MCF 10A (cell line): ENCODE measurements at regions not wholly inside any gene's neighbourhood (a gene's known extent, or its start where the extent isn't known, plus 50 kb on each side); places are given as distances from the start of the nearest gene placed in this dataset.

Experiments
- BruUV-seq: library from RNA; stranded (reverse); fragments of 400-500 nt; replicated peaks from 2 replicates; lab custom pipeline; 2021; lab: Mats Ljungman, UMichigan
- CTCF ChIA-PET: fragments of 300-600 bp; sonication (Branson Sonifier 250); formaldehyde crosslinking; extraction: SDS; loops from one replicate; lab custom pipeline; 2021; ENCODE audit warnings: antibody characterized with exemption, inconsistent platforms; lab: Yijun Ruan, JAX
- POLR2A ChIA-PET: fragments of 300-600, 350-650 bp; sonication (Branson Sonifier 250); formaldehyde crosslinking; extraction: SDS; loops from one replicate; lab custom pipeline; 2020; ENCODE audit warnings: antibody characterized with exemption, inconsistent platforms; lab: Yijun Ruan, JAX
- DNase-seq: peaks from one replicate; pipeline ENCODE4 v3.0.0-alpha.2; 2018; ENCODE audit not compliant: unreplicated experiment
- H3K27ac Mint-ChIP-seq: one replicate; pipeline ENCODE4 v1.8.0; 2022; ENCODE audit warnings: mild to moderate bottlenecking, low read depth, mixed read lengths; ENCODE audit not compliant: unreplicated experiment
- H3K27me3 Mint-ChIP-seq: one replicate; pipeline ENCODE4 v1.8.0; 2022; ENCODE audit warnings: mixed read lengths; ENCODE audit not compliant: insufficient read depth, unreplicated experiment
- H3K36me3 Mint-ChIP-seq: one replicate; pipeline ENCODE4 v1.8.0; 2022; ENCODE audit warnings: mild to moderate bottlenecking, moderate library complexity, mixed read lengths; ENCODE audit not compliant: insufficient read depth, unreplicated experiment
- H3K4me1 Mint-ChIP-seq: one replicate; pipeline ENCODE4 v1.8.0; 2022; ENCODE audit warnings: mixed read lengths; ENCODE audit not compliant: insufficient read depth, unreplicated experiment
- H3K4me3 Mint-ChIP-seq: one replicate; pipeline ENCODE4 v1.8.0; 2022; ENCODE audit warnings: mild to moderate bottlenecking, moderate library complexity, mixed read lengths; ENCODE audit not compliant: unreplicated experiment
- H3K9me3 Mint-ChIP-seq: one replicate; pipeline ENCODE4 v1.8.0; 2022; ENCODE audit warnings: mixed read lengths; ENCODE audit not compliant: unreplicated experiment
- intact Hi-C: fragments of 100-400 bp; cut with micrococcal nuclease; formaldehyde crosslinking; loops from 2 replicates; pipeline ENCODE4 v1.14.1; 2022
- TF ChIP-seq, protein P1 (sequence below): fragments of 200-600 bp; IDR thresholded peaks from one replicate; pipeline ENCODE4 v1.8.0; 2022; ENCODE audit warnings: antibody characterized with exemption, mild to moderate bottlenecking; ENCODE audit not compliant: unreplicated experiment

DNA sequence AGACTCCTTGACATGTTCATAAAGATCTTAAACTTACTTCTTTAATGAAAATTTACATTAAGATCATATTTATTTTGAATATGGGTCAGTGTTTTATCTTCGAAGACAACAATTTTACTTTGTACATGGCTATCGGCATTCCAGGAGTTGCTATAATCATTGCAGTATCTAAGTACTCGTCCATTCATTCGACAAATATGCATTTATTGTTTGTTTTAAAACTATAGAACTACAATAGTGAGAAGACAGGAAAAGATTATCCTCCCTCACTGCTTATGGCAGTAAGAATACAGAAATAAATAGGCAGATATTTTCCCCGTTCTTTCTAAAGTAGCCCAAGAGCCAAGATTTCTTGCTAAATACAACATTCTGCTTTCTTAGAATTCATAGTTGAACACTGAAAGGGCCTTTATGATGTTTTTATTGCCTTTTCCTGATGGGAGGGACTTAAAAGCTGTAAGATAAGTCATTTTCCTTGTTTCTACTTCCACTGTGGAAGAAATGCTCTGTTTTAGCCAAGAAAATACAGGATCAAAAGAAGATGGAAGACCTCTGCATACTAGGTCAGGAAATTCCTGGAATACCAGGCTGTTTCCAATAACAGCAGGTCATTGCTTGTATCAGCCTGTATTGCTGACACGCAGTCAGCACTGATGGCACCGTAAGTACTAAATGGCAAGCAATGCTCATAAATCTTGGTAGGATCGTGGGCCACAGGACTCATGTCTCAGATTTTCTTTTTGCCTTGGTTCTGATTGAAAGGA lies 521.0 kb upstream of the ATP2B1 start:
- BruUV-seq: no TSS peak
- no peak for DNase-seq
- ChIA-PET CTCF (no interaction called here), POLR2A (no interaction called here)
- Mint-ChIP-seq H3K4me1 (peaks cover 16% of the 10 kb centered on the region), H3K27ac (no peak overlapping the region), H3K27me3 (no peaks in the 10 kb centered on the region), H3K4me3 (no peak overlapping the region), H3K9me3 (no peaks in the 10 kb centered on the region), H3K36me3 (no peaks in the 10 kb centered on the region)
- intact Hi-C loops: no loop called here
- TF ChIP-seq, protein P1, sequence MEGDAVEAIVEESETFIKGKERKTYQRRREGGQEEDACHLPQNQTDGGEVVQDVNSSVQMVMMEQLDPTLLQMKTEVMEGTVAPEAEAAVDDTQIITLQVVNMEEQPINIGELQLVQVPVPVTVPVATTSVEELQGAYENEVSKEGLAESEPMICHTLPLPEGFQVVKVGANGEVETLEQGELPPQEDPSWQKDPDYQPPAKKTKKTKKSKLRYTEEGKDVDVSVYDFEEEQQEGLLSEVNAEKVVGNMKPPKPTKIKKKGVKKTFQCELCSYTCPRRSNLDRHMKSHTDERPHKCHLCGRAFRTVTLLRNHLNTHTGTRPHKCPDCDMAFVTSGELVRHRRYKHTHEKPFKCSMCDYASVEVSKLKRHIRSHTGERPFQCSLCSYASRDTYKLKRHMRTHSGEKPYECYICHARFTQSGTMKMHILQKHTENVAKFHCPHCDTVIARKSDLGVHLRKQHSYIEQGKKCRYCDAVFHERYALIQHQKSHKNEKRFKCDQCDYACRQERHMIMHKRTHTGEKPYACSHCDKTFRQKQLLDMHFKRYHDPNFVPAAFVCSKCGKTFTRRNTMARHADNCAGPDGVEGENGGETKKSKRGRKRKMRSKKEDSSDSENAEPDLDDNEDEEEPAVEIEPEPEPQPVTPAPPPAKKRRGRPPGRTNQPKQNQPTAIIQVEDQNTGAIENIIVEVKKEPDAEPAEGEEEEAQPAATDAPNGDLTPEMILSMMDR: no peak

DNA sequence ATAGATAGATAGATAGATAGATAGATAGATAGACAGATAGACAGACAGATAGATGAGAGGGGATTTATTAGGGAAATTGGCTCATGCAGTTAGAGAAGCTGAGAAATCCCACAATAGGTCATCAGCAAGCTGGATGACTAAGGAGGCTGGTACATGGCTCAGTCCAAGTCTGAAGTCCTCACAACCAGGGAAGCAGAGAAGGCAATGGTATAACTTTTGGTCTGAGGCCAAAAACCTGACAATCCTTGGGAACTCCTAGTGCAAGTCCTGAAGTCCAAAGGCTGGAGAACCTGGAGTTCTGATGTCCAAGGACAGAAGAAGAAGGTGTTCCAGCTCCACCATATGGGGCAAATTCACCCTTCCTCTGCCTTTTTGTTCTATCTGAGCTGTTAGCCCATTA lies 517.6 kb upstream of the ATP2B1 start:
- Mint-ChIP-seq H3K27me3 (no peaks in the 10 kb centered on the region), H3K4me1 (no peaks in the 10 kb centered on the region), H3K4me3 (no peak overlapping the region), H3K9me3 (no peaks in the 10 kb centered on the region), H3K27ac (no peak overlapping the region), H3K36me3 (no peaks in the 10 kb centered on the region)
- BruUV-seq: no TSS peak
- intact Hi-C loops: no loop called here
- POLR2A ChIA-PET: no interaction called here
- DNase-seq: no peak
- CTCF ChIA-PET: interaction anchor here (0.6 to 0.7 kb wide), 2 partner anchors 107 to 498 kb away, joined by 3 to 4 read pairs; no protein-coding TSS in a partner anchor
- TF ChIP-seq, protein P1: no peak

DNA sequence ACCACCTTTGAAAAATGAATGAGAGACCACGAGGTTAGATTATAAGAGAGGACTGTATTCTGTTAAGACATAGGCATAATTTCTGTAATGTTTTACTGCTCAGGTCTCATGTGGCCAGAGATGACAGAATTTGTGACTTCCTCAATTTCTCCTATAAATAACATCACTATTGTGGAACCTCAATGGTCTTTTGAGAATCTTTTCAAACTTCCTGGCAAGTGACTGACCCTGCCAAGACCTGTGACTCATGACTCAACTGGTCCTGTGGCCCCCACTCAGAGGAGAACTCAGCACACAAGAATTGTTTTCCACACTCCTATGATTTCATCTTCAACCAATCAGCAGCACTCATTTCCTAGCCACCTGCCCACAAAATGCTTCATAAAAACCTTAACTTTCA lies 508.2 kb upstream of the ATP2B1 start:
- H3K4me1 Mint-ChIP-seq: no peaks in the 10 kb centered on the region
- no peaks in the 10 kb centered on the region for H3K27me3 Mint-ChIP-seq
- H3K36me3 Mint-ChIP-seq: no peaks in the 10 kb centered on the region
- no peak overlapping the region for H3K27ac Mint-ChIP-seq
- H3K4me3 Mint-ChIP-seq: no peak overlapping the region
- DNase-seq: no peak
- POLR2A ChIA-PET: no interaction called here
- intact Hi-C loops: no loop called here
- no peaks in the 10 kb centered on the region for H3K9me3 Mint-ChIP-seq
- TF ChIP-seq, protein P1: no peak
- BruUV-seq: no TSS peak
- CTCF ChIA-PET: no interaction called here

DNA sequence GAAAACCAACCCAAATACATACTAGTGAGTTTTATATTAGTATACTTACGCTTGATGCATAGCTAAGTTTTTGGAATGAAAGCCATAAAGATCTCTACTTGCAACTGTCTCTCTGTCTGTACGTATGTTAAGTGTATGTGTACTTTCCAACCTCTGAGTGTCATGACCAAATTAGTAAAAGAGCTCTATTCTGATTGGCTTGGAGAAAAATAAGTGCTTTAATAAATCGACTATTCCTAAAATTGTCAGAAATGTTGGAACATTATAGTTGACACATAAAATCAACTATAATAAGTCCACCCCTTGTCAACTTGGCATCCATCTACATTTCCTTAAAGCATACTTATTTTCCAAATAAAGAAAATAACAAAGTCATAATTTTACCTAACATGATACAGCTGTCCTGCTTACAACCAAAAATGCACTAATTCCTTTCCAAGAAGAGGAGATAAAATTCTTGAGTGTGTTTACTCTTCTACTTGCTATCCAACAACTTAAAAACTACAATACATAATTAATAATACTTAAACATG lies 507.4 kb upstream of the ATP2B1 start:
- ChIA-PET CTCF (interaction anchor here (1.0 kb wide), 1 partner anchor 12 kb away, joined by 3 read pairs; no protein-coding TSS in a partner anchor), POLR2A (no interaction called here)
- no peaks in the 10 kb centered on the region for H3K27me3 Mint-ChIP-seq
- TF ChIP-seq, protein P1: no peak
- DNase-seq: no peak
- H3K27ac Mint-ChIP-seq: no peak overlapping the region
- peaks cover 4% of the 10 kb centered on the region for H3K4me1 Mint-ChIP-seq
- no TSS peak for BruUV-seq
- no peaks in the 10 kb centered on the region for H3K9me3 Mint-ChIP-seq
- no peaks in the 10 kb centered on the region for H3K36me3 Mint-ChIP-seq
- intact Hi-C loops: no loop called here
- no peak overlapping the region for H3K4me3 Mint-ChIP-seq
